Endothelial cell of umbilical vein (primary cell): ENCODE measurements at regions not wholly inside any gene's neighbourhood (a gene's known extent, or its start where the extent isn't known, plus 50 kb on each side); places are given as distances from the start of the nearest gene placed in this dataset.

Experiments used
- BruUV-seq: library from RNA; stranded (reverse); fragments of 400-500 nt; replicated peaks from 2 replicates; lab custom pipeline; 2021; lab: Mats Ljungman, UMichigan
- CTCF ChIA-PET: fragments of 300-600, 350-600 bp; sonication (Branson Sonifier 250); formaldehyde crosslinking; loops from one replicate; lab custom pipeline; 2021; ENCODE audit warnings: antibody characterized with exemption, inconsistent platforms; lab: Charles Lee
- POLR2A ChIA-PET: fragments of 300-600, 350-600 bp; sonication (Branson Sonifier 250); formaldehyde crosslinking; loops from one replicate; lab custom pipeline; 2021; ENCODE audit warnings: antibody characterized with exemption, inconsistent platforms; lab: Charles Lee
- DNase-seq: peaks from one replicate; pipeline ENCODE4 v3.0.0-alpha.2; 2011; ENCODE audit warnings: low read depth, low spot score
- FAIRE-seq: peaks from 2 replicates; lab custom pipeline; 2011; peaks lifted over from hg19 to GRCh38; lab: Jason Lieb, UNC
- H2AFZ ChIP-seq: 2 replicates; pipeline ENCODE4 v1.6.0; 2012; ENCODE audit warnings: low read depth, low read length, control low read depth, inconsistent platforms
- H3K27ac ChIP-seq: 2 replicates; pipeline ENCODE4 v1.5.1; 2011; ENCODE audit warnings: low read depth, mild to moderate bottlenecking, control low read depth, low read length, moderate library complexity; ENCODE audit not compliant: insufficient read depth
- H3K27me3 ChIP-seq, 2 experiments: 2 replicates each; pipeline versions ENCODE4 v1.6.0 to v1.6.1; 2011; ENCODE audit warnings: low read length in 2 of 2, mixed read lengths in 1 of 2; ENCODE audit not compliant: control insufficient read depth in 2 of 2, insufficient read depth in 2 of 2
- H3K36me3 ChIP-seq, 2 experiments: 2 replicates in 1 of 2; 3 replicates in 1 of 2; pipeline ENCODE4 v1.5.1; 2011; ENCODE audit warnings: low read length in 2 of 2, mild to moderate bottlenecking in 1 of 2, moderate library complexity in 1 of 2; ENCODE audit not compliant: control insufficient read depth in 2 of 2, insufficient read depth in 2 of 2; ENCODE audit errors: extremely low read depth in 1 of 2
- H3K4me1 ChIP-seq: 3 replicates; pipeline ENCODE4 v1.5.1; 2011; ENCODE audit warnings: mild to moderate bottlenecking, low read length; ENCODE audit not compliant: control insufficient read depth, insufficient read depth; ENCODE audit errors: extremely low read depth
- H3K4me2 ChIP-seq: 2 replicates; pipeline ENCODE4 v1.6.1; 2011; ENCODE audit warnings: low read length, control low read depth, mixed read lengths; ENCODE audit not compliant: insufficient read depth
- H3K4me3 ChIP-seq, 3 experiments: fragments of 200-600 bp in 1 of 3; sonication (generic), shearing (Covaris generic) in 1 of 3; replicated peaks in 1 of 3; 2 replicates each; pipeline ENCODE4 v1.5.1; 2011 to 2016; ENCODE audit warnings: control low read depth in 3 of 3, low read length in 3 of 3, mild to moderate bottlenecking in 2 of 3, inconsistent platforms in 1 of 3, low read depth in 1 of 3, moderate library complexity in 1 of 3; ENCODE audit not compliant: insufficient read depth in 1 of 3
- H3K79me2 ChIP-seq: 2 replicates; pipeline ENCODE4 v1.6.0; 2012; ENCODE audit warnings: low read length, inconsistent platforms; ENCODE audit not compliant: control insufficient read depth, insufficient read depth
- H3K9ac ChIP-seq: replicated peaks from 2 replicates; pipeline ENCODE3; 2011; ENCODE audit warnings: low read length, control low read depth; ENCODE audit not compliant: insufficient read depth; ENCODE audit errors: extremely low read depth
- H3K9me1 ChIP-seq: replicated peaks from 3 replicates; pipeline ENCODE4 v1.6.0; 2011; ENCODE audit warnings: mild to moderate bottlenecking, low read length; ENCODE audit not compliant: control insufficient read depth, insufficient read depth; ENCODE audit errors: extremely low read depth
- H3K9me3 ChIP-seq: replicated peaks from 2 replicates; pipeline ENCODE4 v1.5.1; 2012; ENCODE audit warnings: low read length, inconsistent platforms; ENCODE audit not compliant: control insufficient read depth, insufficient read depth
- H4K20me1 ChIP-seq: replicated peaks from 2 replicates; pipeline ENCODE3; 2011; ENCODE audit warnings: mild to moderate bottlenecking, low read length; ENCODE audit not compliant: control insufficient read depth, insufficient read depth; ENCODE audit errors: extremely low read depth
- EZH2 ChIP-seq: IDR thresholded peaks from 2 replicates; pipeline ENCODE4 v1.6.1; 2012; ENCODE audit warnings: borderline replicate concordance, low read depth, mild to moderate bottlenecking, moderate library complexity, low read length, inconsistent platforms; ENCODE audit not compliant: severe bottlenecking
- GATA2 ChIP-seq: IDR thresholded peaks from 2 replicates; pipeline ENCODE4 v1.7.0; 2011; ENCODE audit warnings: low read depth, mild to moderate bottlenecking, moderate library complexity, mixed read lengths, low read length; ENCODE audit not compliant: insufficient read length, insufficient read depth
- MAX ChIP-seq: IDR thresholded peaks from 2 replicates; pipeline ENCODE4 v1.6.1; 2011; ENCODE audit not compliant: insufficient read depth, insufficient read length
- MYC ChIP-seq: IDR thresholded peaks from one replicate; pipeline ENCODE4 v1.6.1; 2011; ENCODE audit warnings: mild to moderate bottlenecking, low read depth, low read length
- dilution Hi-C: fragments of 300-500 bp; cut with MboI; formaldehyde crosslinking; loops from one replicate; pipeline ENCODE4 v1.15.0; 2019; ENCODE audit warnings: low sequenced_read_pairs; ENCODE audit not compliant: extremely low pct_ligation_motif_present
- intact Hi-C: fragments of 100-400 bp; cut with micrococcal nuclease; formaldehyde crosslinking; loops from one replicate; pipeline ENCODE4 v1.10.0; 2022

- H3K9ac ChIP-seq, result no peak overlapping the region
- no peaks in the 10 kb centered on the region for H3K36me3 ChIP-seq
- FAIRE-seq (no peak), DNase-seq (no peak)
- no peak overlapping the region for H3K4me3 ChIP-seq
- H3K27me3 ChIP-seq, result no peaks in the 10 kb centered on the region
- H4K20me1 ChIP-seq, result no peaks in the 10 kb centered on the region
- H3K79me2 ChIP-seq, result no peaks in the 10 kb centered on the region
- TF ChIP-seq GATA2 (no peak), EZH2 (no peak)
- H3K4me1 ChIP-seq, result no peaks in the 10 kb centered on the region
- H3K4me2 ChIP-seq, result no peak overlapping the region
- no peaks in the 10 kb centered on the region for H3K9me3 ChIP-seq
- no peak overlapping the region for H2AFZ ChIP-seq
- dilution Hi-C loops (no loop called here), intact Hi-C loops (no loop called here)
- CTCF ChIA-PET, result interaction anchor here (2.0 kb wide), 1 partner anchor 19 kb away, joined by 7 read pairs; no protein-coding TSS in a partner anchor
- H3K9me1 ChIP-seq, result no peaks in the 10 kb centered on the region
- POLR2A ChIA-PET, result no interaction called here
- H3K27ac ChIP-seq, result no peak overlapping the region
- BruUV-seq, result no TSS peak
Observed at GRCh38 chr1:30399026-30399425, 324.4 kb downstream of the MATN1 start.

DNA sequence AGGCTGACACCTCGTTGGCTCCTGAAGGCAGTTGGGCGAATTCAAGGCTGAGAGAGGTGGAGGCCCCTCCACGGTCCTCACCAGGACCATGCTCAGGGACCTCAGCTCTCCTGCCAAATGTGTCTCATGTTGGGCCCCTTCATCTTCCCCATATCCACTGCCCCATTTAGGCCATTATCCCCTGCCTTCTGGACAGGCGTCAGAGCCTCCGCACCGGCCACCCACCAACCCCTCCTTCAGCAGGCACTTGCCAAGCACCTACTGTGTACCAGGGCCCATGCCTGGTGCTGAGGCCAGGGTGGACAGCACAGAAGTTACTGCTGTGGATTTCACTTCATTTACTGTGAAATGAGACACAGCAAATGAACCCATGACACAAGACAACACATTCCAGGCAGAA is 325.8 kb downstream of the MATN1 start:
- H4K20me1 ChIP-seq, result no peaks in the 10 kb centered on the region
- H3K4me1 ChIP-seq, result no peaks in the 10 kb centered on the region
- no peak overlapping the region for H2AFZ ChIP-seq
- ChIA-PET CTCF (interaction anchor here (2.0 kb wide), 1 partner anchor 17 kb away, joined by 5 read pairs; no protein-coding TSS in a partner anchor), POLR2A (no interaction called here)
- TF ChIP-seq MYC (no peak), MAX (no peak)
- no peaks in the 10 kb centered on the region for H3K9me3 ChIP-seq
- intact Hi-C loops (no loop called here), dilution Hi-C loops (no loop called here)
- no peak overlapping the region for H3K4me2 ChIP-seq
- no peaks in the 10 kb centered on the region for H3K9me1 ChIP-seq
- DNase-seq (no peak), FAIRE-seq (no peak)
- H3K4me3 ChIP-seq, result no peak overlapping the region
- H3K79me2 ChIP-seq, result no peaks in the 10 kb centered on the region
- no peaks in the 10 kb centered on the region for H3K27me3 ChIP-seq
- no TSS peak for BruUV-seq
- H3K36me3 ChIP-seq, result no peaks in the 10 kb centered on the region
- H3K27ac ChIP-seq, result no peak overlapping the region
- H3K9ac ChIP-seq, result no peak overlapping the region
